Vagina (tissue), 2 donors: ENCODE measurements at regions not wholly inside any gene's neighbourhood (a gene's known extent, or its start where the extent isn't known, plus 50 kb on each side); places are given as distances from the start of the nearest gene placed in this dataset.

ENCODE experiments used
- DNase-seq, 2 donors: peaks; one replicate each; pipeline ENCODE4 v3.0.0-alpha.2; 2017; ENCODE audit errors: extremely low spot score in 2 of 2
- H3K27ac ChIP-seq: fragments of 200-600 bp; sonication (generic); one replicate; pipeline ENCODE4 v1.5.1; 2019
- H3K27me3 ChIP-seq: fragments of 200-600 bp; sonication (generic); one replicate; pipeline ENCODE4 v1.5.1; 2019
- H3K36me3 ChIP-seq, 2 donors: fragments of 200-600 bp; sonication (generic); one replicate each; pipeline ENCODE4 v1.5.1; 2017 to 2019
- H3K4me1 ChIP-seq: fragments of 200-600 bp; sonication (generic); one replicate; pipeline ENCODE4 v1.5.1; 2019
- H3K4me3 ChIP-seq, 2 donors: fragments of 200-600 bp; sonication (generic); 1 replicate in 1 of 2; 2 replicates in 1 of 2; pipeline ENCODE4 v1.5.1; 2016 to 2019
- H3K9me3 ChIP-seq: fragments of 200-600 bp; sonication (generic); one replicate; pipeline ENCODE4 v1.5.1; 2019
- CTCF ChIP-seq, 3 experiments: fragments of 450-650 bp in 2 of 3; fragments of 200-600 bp in 1 of 3; sonication (generic) in 1 of 3; IDR thresholded peaks; one replicate each; pipeline ENCODE4 v1.5.1; 2017 to 2019; ENCODE audit warnings: antibody characterized with exemption in 3 of 3, mild to moderate bottlenecking in 2 of 3, moderate library complexity in 2 of 3
- POLR2A ChIP-seq, 2 donors: fragments of 450-650 bp; IDR thresholded peaks; one replicate each; pipeline ENCODE4 v1.6.1; 2017; ENCODE audit warnings: antibody characterized with exemption in 2 of 2, mild to moderate bottlenecking in 2 of 2, moderate library complexity in 2 of 2
- POLR2AphosphoS5 ChIP-seq, 2 donors: sonication (generic); formaldehyde crosslinking; IDR thresholded peaks; one replicate each; pipeline ENCODE4 v1.9.0; 2017; ENCODE audit warnings: antibody characterized with exemption in 2 of 2, mild to moderate bottlenecking in 2 of 2, low read depth in 1 of 2; ENCODE audit not compliant: insufficient read depth in 1 of 2
- intact Hi-C: fragments of 100-400 bp; cut with DNase I; formaldehyde crosslinking; loops from one replicate; pipeline ENCODE4 v1.15.1; 2023

- H3K27ac ChIP-seq = no peak overlapping the region
- no peaks in the 10 kb centered on the region for H3K9me3 ChIP-seq
- H3K4me3 ChIP-seq = no peak overlapping the region
- TF ChIP-seq POLR2A (IDR thresholded peaks at IDR 0.05) (no peak), POLR2AphosphoS5 (IDR thresholded peaks at IDR 0.05; ENCODE audit: insufficient read depth in 1 of 2, low read depth in 1 of 2) (no peak), CTCF (IDR thresholded peaks at IDR 0.05) (no peak)
- intact Hi-C loops = no loop called here
- no peaks in the 10 kb centered on the region for H3K4me1 ChIP-seq
- no peaks in the 10 kb centered on the region for H3K27me3 ChIP-seq
- no peak for DNase-seq
- H3K36me3 ChIP-seq = no peaks in the 10 kb centered on the region
Observed at GRCh38 chr11:130592056-130592455, 143.6 kb downstream of the ADAMTS15 start.

- H3K36me3 ChIP-seq = no peaks in the 10 kb centered on the region
- TF ChIP-seq POLR2AphosphoS5 (IDR thresholded peaks at IDR 0.05; ENCODE audit: insufficient read depth in 1 of 2, low read depth in 1 of 2) (no peak), CTCF (IDR thresholded peaks at IDR 0.05) (no peak), POLR2A (IDR thresholded peaks at IDR 0.05) (no peak)
- no peak for DNase-seq
- H3K4me1 ChIP-seq = no peaks in the 10 kb centered on the region
- no peak overlapping the region for H3K27ac ChIP-seq
- no peaks in the 10 kb centered on the region for H3K27me3 ChIP-seq
- intact Hi-C loops = no loop called here
- H3K4me3 ChIP-seq = no peak overlapping the region
- no peaks in the 10 kb centered on the region for H3K9me3 ChIP-seq
Observed at GRCh38 chr11:130593064-130593463, 144.6 kb downstream of the ADAMTS15 start.

DNA sequence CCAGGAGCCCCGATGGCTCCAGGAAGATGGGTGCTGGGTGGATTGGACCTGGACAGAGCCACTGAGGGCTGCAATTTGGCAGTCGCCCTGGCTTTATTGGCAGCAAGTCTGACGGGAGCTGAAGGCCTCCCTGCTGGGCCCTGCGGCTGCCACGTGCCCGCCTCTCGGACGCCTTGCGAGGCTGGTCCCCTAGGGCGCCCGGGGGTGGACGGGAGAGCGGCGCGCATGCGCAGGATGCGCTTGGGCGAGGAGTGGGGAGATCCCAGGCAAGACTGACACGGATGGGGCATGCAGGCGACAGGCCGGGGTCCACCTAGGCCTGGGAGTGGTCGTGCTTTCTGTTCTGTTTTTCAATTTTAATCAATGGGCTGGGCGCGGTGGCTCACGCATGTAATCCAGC, 150.0 kb downstream of the ADAMTS15 start:
- Histone ChIP-seq H3K36me3 (no peaks in the 10 kb centered on the region), H3K27me3 (no peaks in the 10 kb centered on the region), H3K4me1 (peaks cover 15% of the 10 kb centered on the region), H3K4me3 (no peak overlapping the region), H3K9me3 (no peaks in the 10 kb centered on the region), H3K27ac (no peak overlapping the region)
- no peak for DNase-seq
- TF ChIP-seq POLR2A (IDR thresholded peaks at IDR 0.05) (no peak), CTCF (IDR thresholded peaks at IDR 0.05) (no peak), POLR2AphosphoS5 (IDR thresholded peaks at IDR 0.05; ENCODE audit: insufficient read depth in 1 of 2, low read depth in 1 of 2) (no peak)
- intact Hi-C loops = no loop called here

DNA sequence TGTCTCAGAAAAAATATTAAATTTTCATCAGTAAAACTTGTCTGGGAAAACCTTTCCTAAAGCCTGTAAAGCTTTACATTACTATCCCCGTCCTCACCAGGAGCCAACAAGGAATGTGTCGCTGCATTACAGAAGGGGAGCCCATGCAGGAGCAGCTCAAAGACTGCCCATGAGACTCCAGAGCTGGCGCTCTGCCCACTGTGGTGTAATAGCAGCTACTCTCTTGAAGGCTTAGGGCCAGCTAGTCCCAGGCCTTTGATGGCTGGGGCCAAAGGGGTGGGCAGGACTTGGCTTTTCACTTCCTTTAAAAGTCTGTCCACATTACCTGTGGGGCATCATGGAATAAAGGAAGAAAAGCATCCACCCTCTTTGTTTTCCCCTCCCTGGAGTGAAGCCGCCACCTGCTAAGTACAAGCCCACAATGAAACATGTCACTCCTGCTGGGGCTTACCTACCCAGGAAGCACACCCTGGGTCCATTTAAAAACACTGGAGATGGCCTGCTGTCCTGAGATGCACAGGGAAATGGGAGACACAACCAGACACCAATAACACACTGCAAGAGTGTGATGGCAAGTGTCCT, 150.7 kb downstream of the ADAMTS15 start:
- no peak for DNase-seq
- no peak overlapping the region for H3K4me3 ChIP-seq
- TF ChIP-seq POLR2A (IDR thresholded peaks at IDR 0.05) = no peak
- no peak for TF ChIP-seq POLR2AphosphoS5 (IDR thresholded peaks at IDR 0.05; ENCODE audit: insufficient read depth in 1 of 2, low read depth in 1 of 2)
- TF ChIP-seq CTCF (IDR thresholded peaks at IDR 0.05) = no peak
- H3K36me3 ChIP-seq = no peaks in the 10 kb centered on the region
- no peaks in the 10 kb centered on the region for H3K27me3 ChIP-seq
- H3K27ac ChIP-seq = no peak overlapping the region
- H3K9me3 ChIP-seq = no peaks in the 10 kb centered on the region
- H3K4me1 ChIP-seq = peaks cover 18% of the 10 kb centered on the region
- intact Hi-C loops = no loop called here

- no peaks in the 10 kb centered on the region for H3K36me3 ChIP-seq
- H3K27me3 ChIP-seq = no peaks in the 10 kb centered on the region
- no peak for DNase-seq
- intact Hi-C loops = no loop called here
- H3K9me3 ChIP-seq = no peaks in the 10 kb centered on the region
- peaks cover 25% of the 10 kb centered on the region for H3K4me1 ChIP-seq
- no peak overlapping the region for H3K27ac ChIP-seq
- no peak for TF ChIP-seq CTCF (IDR thresholded peaks at IDR 0.05)
- TF ChIP-seq POLR2A (IDR thresholded peaks at IDR 0.05) = no peak
- no peak for TF ChIP-seq POLR2AphosphoS5 (IDR thresholded peaks at IDR 0.05; ENCODE audit: insufficient read depth in 1 of 2, low read depth in 1 of 2)
- H3K4me3 ChIP-seq = no peak overlapping the region
Observed at GRCh38 chr11:130600139-130600538, 151.7 kb downstream of the ADAMTS15 start.
